HG03457 (cell line): ENCODE measurements at regions not wholly inside any gene's neighbourhood (a gene's known extent, or its start where the extent isn't known, plus 50 kb on each side); places are given as distances from the start of the nearest gene placed in this dataset.

ENCODE experiments used
- ATAC-seq: cut with Tn5 transposase; IDR thresholded peaks from one replicate; pipeline ENCODE4 v1.9.1; 2021; ENCODE audit warnings: moderate number of reproducible peaks; ENCODE audit not compliant: unreplicated experiment

- no peak for ATAC-seq
These were observed 884.6 kb upstream of the CHAC2 start for GRCh38 chr2:52882974-52883373.

GRCh38 chr2:52881606-52882005, 886.0 kb upstream of the CHAC2 start:
- ATAC-seq: no peak

- ATAC-seq: no peak
These were observed 886.7 kb upstream of the CHAC2 start for GRCh38 chr2:52880872-52881271.

GRCh38 chr2:52879561-52879960, 888.0 kb upstream of the CHAC2 start:
- ATAC-seq: no peak

- ATAC-seq: no peak
These were observed 889.9 kb upstream of the CHAC2 start for GRCh38 chr2:52877703-52878102.

GRCh38 chr2:52874466-52875106, 893.0 kb upstream of the CHAC2 start:
- no peak for ATAC-seq

GRCh38 chr2:52862801-52863200, 904.8 kb upstream of the CHAC2 start:
- ATAC-seq: no peak

GRCh38 chr2:52861596-52861995, 906.0 kb upstream of the CHAC2 start:
- no peak for ATAC-seq

- no peak for ATAC-seq
These were observed 908.5 kb upstream of the CHAC2 start for GRCh38 chr2:52859065-52859464.

GRCh38 chr2:52857722-52858121, 909.9 kb upstream of the CHAC2 start:
- ATAC-seq: no peak

- no peak for ATAC-seq
These were observed 915.6 kb upstream of the CHAC2 start for GRCh38 chr2:52852006-52852405.

- no peak for ATAC-seq
These were observed 922.7 kb upstream of the CHAC2 start for GRCh38 chr2:52844701-52845423.

- ATAC-seq: no peak
These were observed 931.7 kb upstream of the CHAC2 start for GRCh38 chr2:52835909-52836308.

- ATAC-seq: no peak
These were observed 936.4 kb upstream of the CHAC2 start for GRCh38 chr2:52831216-52831615.

GRCh38 chr2:52828112-52828511, 939.5 kb upstream of the CHAC2 start:
- ATAC-seq: no peak

GRCh38 chr2:52821631-52822030, 946.0 kb upstream of the CHAC2 start:
- ATAC-seq: no peak

- no peak for ATAC-seq
These were observed 948.6 kb upstream of the CHAC2 start for GRCh38 chr2:52818958-52819357.

- ATAC-seq: no peak
These were observed 957.1 kb upstream of the CHAC2 start for GRCh38 chr2:52810460-52810859.

- ATAC-seq: no peak
These were observed 961.6 kb upstream of the CHAC2 start for GRCh38 chr2:52805901-52806410.

GRCh38 chr2:52794581-52794980, 973.0 kb upstream of the CHAC2 start:
- no peak for ATAC-seq

- no peak for ATAC-seq
These were observed 988.2 kb upstream of the CHAC2 start for GRCh38 chr2:52779446-52779845.

- ATAC-seq: no peak
These were observed 991.0 kb upstream of the CHAC2 start for GRCh38 chr2:52776571-52776970.

GRCh38 chr2:52775674-52776073, 991.9 kb upstream of the CHAC2 start:
- no peak for ATAC-seq
